Retinal pigment epithelial cell (primary cell): ENCODE measurements at regions not wholly inside any gene's neighbourhood (a gene's known extent, or its start where the extent isn't known, plus 50 kb on each side); places are given as distances from the start of the nearest gene placed in this dataset.
A peak's percentile ranks its signal among the peaks of the same experiment; 100 is the strongest.

Experiments used
- DNase-seq: peaks from one replicate; pipeline ENCODE4 v3.0.0-alpha.2; 2010; ENCODE audit warnings: low read depth
- H3K4me3 ChIP-seq: 2 replicates; pipeline ENCODE4 v1.5.1; 2011; ENCODE audit warnings: mild to moderate bottlenecking, low read length, control low read depth, moderate library complexity
- TF ChIP-seq, protein P1 (sequence below): conservative IDR thresholded peaks from 2 replicates; pipeline ENCODE4 v1.5.1; 2011; ENCODE audit warnings: low read depth, low read length, control low read depth, inconsistent platforms

DNA sequence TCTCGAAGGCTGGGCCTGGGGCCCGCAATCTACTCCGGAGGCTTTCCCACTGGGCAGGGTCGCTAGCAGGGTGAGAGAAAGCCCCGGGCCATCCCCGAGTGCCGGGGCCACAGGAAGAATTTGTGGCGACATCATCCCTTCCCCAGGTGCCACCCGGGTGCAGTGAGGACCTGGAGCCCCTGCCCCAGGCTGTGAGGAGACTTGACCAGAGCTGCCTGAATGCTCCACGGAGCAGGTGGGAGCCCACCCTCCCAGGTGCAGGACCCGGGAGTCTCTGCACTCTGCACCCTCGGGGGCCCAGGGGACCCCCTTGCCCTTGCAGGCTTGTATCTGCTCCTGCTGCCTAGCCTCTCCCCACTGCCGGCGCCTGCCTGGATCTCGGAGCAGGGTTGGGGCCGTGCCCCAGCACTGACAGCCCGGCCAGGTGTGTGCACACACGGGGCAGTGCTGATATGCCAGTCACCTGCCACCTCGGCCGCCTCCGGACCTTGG, 67.5 kb upstream of the RGS7 start:
- H3K4me3 ChIP-seq = peak overlapping the region; percentile 59
- no peak for DNase-seq
- TF ChIP-seq, protein P1, sequence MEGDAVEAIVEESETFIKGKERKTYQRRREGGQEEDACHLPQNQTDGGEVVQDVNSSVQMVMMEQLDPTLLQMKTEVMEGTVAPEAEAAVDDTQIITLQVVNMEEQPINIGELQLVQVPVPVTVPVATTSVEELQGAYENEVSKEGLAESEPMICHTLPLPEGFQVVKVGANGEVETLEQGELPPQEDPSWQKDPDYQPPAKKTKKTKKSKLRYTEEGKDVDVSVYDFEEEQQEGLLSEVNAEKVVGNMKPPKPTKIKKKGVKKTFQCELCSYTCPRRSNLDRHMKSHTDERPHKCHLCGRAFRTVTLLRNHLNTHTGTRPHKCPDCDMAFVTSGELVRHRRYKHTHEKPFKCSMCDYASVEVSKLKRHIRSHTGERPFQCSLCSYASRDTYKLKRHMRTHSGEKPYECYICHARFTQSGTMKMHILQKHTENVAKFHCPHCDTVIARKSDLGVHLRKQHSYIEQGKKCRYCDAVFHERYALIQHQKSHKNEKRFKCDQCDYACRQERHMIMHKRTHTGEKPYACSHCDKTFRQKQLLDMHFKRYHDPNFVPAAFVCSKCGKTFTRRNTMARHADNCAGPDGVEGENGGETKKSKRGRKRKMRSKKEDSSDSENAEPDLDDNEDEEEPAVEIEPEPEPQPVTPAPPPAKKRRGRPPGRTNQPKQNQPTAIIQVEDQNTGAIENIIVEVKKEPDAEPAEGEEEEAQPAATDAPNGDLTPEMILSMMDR = no peak

GRCh38 chr1:241423541-241424479, 66.8 kb upstream of the RGS7 start:
- TF ChIP-seq, protein P1 = peak; percentile 21
- DNase-seq = no peak
- peak overlapping the region; percentile 59 for H3K4me3 ChIP-seq

DNA sequence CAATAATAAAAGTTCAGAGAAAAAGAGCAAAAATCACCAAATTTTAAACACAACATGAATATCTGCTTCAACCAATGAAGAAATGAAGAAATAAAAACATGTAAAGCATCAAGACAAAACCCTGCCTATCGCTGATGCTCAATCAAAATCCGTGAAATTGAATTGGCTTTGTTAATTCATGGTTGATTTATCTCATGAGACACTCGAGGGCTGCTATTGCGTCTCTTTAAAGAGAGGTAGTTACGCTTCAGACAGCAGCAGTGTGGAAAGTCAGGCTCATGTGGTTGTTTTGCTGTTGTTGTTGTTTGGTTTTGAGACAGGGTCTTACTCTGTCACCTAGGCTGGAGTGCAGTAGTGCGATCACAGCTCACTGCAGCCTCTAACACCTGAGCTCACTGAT, 65.5 kb upstream of the RGS7 start:
- TF ChIP-seq, protein P1 = no peak
- no peak for DNase-seq
- H3K4me3 ChIP-seq = no peak overlapping the region

DNA sequence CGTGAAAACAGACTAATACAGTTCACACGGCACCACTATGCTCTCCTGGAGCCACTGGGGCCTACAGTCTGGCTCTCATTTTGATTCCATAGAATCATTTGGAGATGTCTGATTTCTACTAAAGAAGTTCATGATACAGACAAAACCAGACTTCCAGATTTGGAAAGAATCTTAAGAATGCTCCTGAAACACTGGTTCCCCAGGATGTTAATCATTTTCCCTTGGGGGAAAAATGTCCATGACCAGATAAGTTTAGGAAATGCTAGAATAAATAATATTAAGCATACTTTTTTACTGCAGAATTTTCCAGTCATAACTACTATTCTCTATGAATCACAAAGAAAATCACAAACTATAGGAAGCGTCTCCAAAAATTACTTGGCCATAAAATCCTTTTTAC, 63.0 kb upstream of the RGS7 start:
- TF ChIP-seq, protein P1 = no peak
- H3K4me3 ChIP-seq = no peak overlapping the region
- no peak for DNase-seq

- TF ChIP-seq, protein P1 = no peak
- no peak overlapping the region for H3K4me3 ChIP-seq
- no peak for DNase-seq
Measured at GRCh38 chr1:241417258-241417657, 60.3 kb upstream of the RGS7 start.

- no peak overlapping the region for H3K4me3 ChIP-seq
- TF ChIP-seq, protein P1 = no peak
- no peak for DNase-seq
Measured at GRCh38 chr1:241413974-241414373, 57.0 kb upstream of the RGS7 start.

- DNase-seq = no peak
- H3K4me3 ChIP-seq = no peak overlapping the region
- TF ChIP-seq, protein P1 = no peak
Measured at GRCh38 chr1:241413386-241413785, 56.4 kb upstream of the RGS7 start.
